Ishikawa (cell line): ENCODE measurements at regions not wholly inside any gene's neighbourhood (a gene's known extent, or its start where the extent isn't known, plus 50 kb on each side); places are given as distances from the start of the nearest gene placed in this dataset.

ENCODE experiments used
- CEBPB ChIP-seq: IDR thresholded peaks from 2 replicates; pipeline ENCODE4 v1.6.1; 2012
- CREB1 ChIP-seq: IDR thresholded peaks from 2 replicates; pipeline ENCODE4 v1.6.1; 2012; ENCODE audit warnings: low read depth
- EGR1 ChIP-seq: IDR thresholded peaks from 2 replicates; pipeline ENCODE4 v1.6.1; 2012
- EP300 ChIP-seq: IDR thresholded peaks from 2 replicates; pipeline ENCODE4 v1.6.1; 2012; ENCODE audit warnings: borderline replicate concordance
- FOXM1 ChIP-seq: IDR thresholded peaks from 2 replicates; pipeline ENCODE4 v1.6.1; 2012; ENCODE audit warnings: low read depth, borderline replicate concordance
- NFIC ChIP-seq: IDR thresholded peaks from 2 replicates; pipeline ENCODE4 v1.6.1; 2012
- RAD21 ChIP-seq: IDR thresholded peaks from 2 replicates; pipeline ENCODE4 v1.6.1; 2012; ENCODE audit warnings: low read depth
- TAF1 ChIP-seq: IDR thresholded peaks from 2 replicates; pipeline ENCODE4 v1.6.1; 2012; ENCODE audit warnings: low read depth, mild to moderate bottlenecking
- TCF12 ChIP-seq: IDR thresholded peaks from 2 replicates; pipeline ENCODE4 v1.6.1; 2012; ENCODE audit warnings: low read depth
- TEAD4 ChIP-seq: IDR thresholded peaks from 2 replicates; pipeline ENCODE4 v1.6.1; 2012
- YY1 ChIP-seq: IDR thresholded peaks from 2 replicates; pipeline ENCODE4 v1.6.1; 2012; ENCODE audit warnings: low read depth
- ZBTB7A ChIP-seq: IDR thresholded peaks from 2 replicates; pipeline ENCODE4 v1.6.1; 2012; ENCODE audit warnings: low read depth
- TF ChIP-seq, protein P1 (sequence below): IDR thresholded peaks from 2 replicates; pipeline ENCODE4 v1.6.1; 2012; ENCODE audit warnings: low read depth, mild to moderate bottlenecking
- TF ChIP-seq, protein P2 (sequence below): IDR thresholded peaks from 2 replicates; pipeline ENCODE4 v1.6.1; 2012
- TF ChIP-seq, protein P3 (sequence below): IDR thresholded peaks from 2 replicates; pipeline ENCODE4 v1.6.1; 2012

GRCh38 chr1:194043984-194044755 lies 857.8 kb upstream of the B3GALT2 start:
- TF ChIP-seq CREB1, result no peak

DNA sequence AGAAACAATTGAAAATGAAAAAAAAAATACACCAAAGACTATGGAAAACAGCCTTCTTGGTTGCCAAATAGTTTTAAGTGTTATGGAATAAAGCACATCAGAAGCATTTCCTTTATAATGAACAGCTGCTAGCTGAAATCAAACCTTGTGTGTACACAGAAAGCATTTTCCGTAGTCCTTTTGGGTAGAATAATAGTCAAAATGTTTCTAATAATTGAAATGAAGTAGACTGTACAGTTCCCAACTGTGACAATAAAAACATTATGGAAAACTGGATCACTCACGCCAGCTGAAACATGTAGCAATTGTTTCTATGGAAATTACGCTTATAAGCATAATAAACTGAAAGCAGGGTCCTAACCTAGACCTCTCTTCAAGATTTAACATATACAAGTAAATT lies 856.3 kb upstream of the B3GALT2 start:
- TF ChIP-seq TAF1, result no peak
- no peak for TF ChIP-seq ZBTB7A
- TF ChIP-seq, protein P1, sequence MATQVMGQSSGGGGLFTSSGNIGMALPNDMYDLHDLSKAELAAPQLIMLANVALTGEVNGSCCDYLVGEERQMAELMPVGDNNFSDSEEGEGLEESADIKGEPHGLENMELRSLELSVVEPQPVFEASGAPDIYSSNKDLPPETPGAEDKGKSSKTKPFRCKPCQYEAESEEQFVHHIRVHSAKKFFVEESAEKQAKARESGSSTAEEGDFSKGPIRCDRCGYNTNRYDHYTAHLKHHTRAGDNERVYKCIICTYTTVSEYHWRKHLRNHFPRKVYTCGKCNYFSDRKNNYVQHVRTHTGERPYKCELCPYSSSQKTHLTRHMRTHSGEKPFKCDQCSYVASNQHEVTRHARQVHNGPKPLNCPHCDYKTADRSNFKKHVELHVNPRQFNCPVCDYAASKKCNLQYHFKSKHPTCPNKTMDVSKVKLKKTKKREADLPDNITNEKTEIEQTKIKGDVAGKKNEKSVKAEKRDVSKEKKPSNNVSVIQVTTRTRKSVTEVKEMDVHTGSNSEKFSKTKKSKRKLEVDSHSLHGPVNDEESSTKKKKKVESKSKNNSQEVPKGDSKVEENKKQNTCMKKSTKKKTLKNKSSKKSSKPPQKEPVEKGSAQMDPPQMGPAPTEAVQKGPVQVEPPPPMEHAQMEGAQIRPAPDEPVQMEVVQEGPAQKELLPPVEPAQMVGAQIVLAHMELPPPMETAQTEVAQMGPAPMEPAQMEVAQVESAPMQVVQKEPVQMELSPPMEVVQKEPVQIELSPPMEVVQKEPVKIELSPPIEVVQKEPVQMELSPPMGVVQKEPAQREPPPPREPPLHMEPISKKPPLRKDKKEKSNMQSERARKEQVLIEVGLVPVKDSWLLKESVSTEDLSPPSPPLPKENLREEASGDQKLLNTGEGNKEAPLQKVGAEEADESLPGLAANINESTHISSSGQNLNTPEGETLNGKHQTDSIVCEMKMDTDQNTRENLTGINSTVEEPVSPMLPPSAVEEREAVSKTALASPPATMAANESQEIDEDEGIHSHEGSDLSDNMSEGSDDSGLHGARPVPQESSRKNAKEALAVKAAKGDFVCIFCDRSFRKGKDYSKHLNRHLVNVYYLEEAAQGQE, result no peak
- TF ChIP-seq FOXM1, result no peak
- no peak for TF ChIP-seq CREB1
- no peak for TF ChIP-seq CEBPB
- TF ChIP-seq, protein P2, sequence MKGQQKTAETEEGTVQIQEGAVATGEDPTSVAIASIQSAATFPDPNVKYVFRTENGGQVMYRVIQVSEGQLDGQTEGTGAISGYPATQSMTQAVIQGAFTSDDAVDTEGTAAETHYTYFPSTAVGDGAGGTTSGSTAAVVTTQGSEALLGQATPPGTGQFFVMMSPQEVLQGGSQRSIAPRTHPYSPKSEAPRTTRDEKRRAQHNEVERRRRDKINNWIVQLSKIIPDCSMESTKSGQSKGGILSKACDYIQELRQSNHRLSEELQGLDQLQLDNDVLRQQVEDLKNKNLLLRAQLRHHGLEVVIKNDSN, result no peak
- TF ChIP-seq EGR1, result no peak
- TF ChIP-seq RAD21, result no peak
- no peak for TF ChIP-seq TEAD4
- TF ChIP-seq, protein P3, sequence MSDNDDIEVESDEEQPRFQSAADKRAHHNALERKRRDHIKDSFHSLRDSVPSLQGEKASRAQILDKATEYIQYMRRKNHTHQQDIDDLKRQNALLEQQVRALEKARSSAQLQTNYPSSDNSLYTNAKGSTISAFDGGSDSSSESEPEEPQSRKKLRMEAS, result no peak
- TF ChIP-seq EP300, result no peak
- no peak for TF ChIP-seq TCF12

DNA sequence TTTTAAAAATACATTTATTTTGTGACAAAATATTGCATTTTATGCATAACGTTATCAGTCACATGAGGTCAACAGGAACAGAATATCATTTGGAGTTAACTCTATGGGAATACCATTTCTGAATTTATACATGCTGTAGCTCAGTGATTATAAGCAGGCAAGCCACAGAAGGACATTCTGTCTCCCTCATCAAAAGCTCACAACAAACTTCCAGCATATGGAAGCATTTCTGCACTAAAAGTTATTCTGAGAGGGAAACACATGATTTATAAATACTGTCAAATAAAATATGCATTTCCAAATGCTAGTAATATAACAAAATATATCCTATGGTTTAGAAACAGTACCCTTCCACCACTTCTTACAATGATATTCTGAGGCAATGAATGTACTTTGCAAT lies 854.1 kb upstream of the B3GALT2 start:
- TF ChIP-seq YY1 (no peak), CREB1 (no peak), RAD21 (no peak), ZBTB7A (no peak), CEBPB (no peak), EP300 (no peak), FOXM1 (no peak), NFIC (no peak), TCF12 (no peak), EGR1 (no peak), TAF1 (no peak)
- TF ChIP-seq, protein P3, result no peak
- TF ChIP-seq, protein P2, result no peak

DNA sequence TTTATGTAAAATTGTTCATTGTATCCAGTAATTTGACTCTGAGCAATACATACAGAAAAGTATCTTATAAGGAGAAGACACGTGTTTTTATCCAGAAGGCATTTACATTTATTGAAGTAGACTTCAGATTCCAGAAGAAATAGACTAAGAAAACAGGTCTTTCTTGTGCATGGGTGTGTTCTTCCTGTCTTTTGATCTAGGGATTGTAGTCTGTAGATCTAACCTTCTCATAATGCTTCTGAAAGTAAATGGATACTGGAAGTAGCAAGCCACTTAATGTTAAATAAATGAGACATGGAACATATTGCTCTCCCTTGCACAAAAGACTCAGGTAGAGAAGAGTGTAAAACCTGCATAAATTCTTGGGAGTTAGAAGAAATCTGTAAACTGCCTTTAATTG lies 853.2 kb upstream of the B3GALT2 start:
- no peak for TF ChIP-seq CEBPB
- TF ChIP-seq CREB1, result no peak
- TF ChIP-seq EP300, result no peak
- TF ChIP-seq NFIC, result no peak
- no peak for TF ChIP-seq ZBTB7A
- no peak for TF ChIP-seq YY1
- TF ChIP-seq TCF12, result no peak
- TF ChIP-seq, protein P1, result no peak
- TF ChIP-seq, protein P3, result no peak
- no peak for TF ChIP-seq FOXM1
- no peak for TF ChIP-seq EGR1
- no peak for TF ChIP-seq TEAD4
- TF ChIP-seq, protein P2, result no peak

DNA sequence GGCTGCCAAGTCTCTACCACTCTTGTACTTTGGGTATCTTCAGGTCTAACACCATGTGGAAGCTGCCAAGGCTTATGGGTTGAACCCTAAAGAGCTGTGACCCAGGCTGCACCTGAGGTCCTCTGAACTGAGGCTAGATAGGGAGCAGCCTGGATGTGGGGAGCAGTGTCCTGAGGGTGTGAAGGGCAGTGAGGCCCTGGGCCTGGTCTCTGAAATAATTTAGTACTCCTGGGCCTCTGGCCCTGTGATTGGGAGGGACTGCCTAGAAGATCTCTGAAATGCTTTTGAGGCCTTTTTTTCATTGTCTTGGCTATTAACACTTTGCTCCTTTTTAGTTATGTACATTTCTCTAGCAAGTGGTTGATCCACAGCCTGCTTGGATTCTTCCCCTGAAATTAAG lies 847.2 kb upstream of the B3GALT2 start:
- TF ChIP-seq, protein P2, result no peak
- TF ChIP-seq TEAD4, result no peak
- no peak for TF ChIP-seq RAD21
- no peak for TF ChIP-seq CEBPB
- TF ChIP-seq, protein P3, result no peak
